ENCODE measurements at regions not wholly inside any gene's neighbourhood (a gene's known extent, or its start where the extent isn't known, plus 50 kb on each side); places are given as distances from the start of the nearest gene placed in this dataset.
A peak's percentile ranks its signal among the peaks of the same experiment; 100 is the strongest.

- DNase-seq (ENCODE audit: low read depth, low spot score), result peak; percentile 85
Observed at GRCh38 chr15:58269455-58270414, 131.6 kb downstream of the AQP9 start.

GRCh38 chr15:58271410-58271809 lies 133.2 kb downstream of the AQP9 start:
- DNase-seq (ENCODE audit: low read depth, low spot score), result no peak

GRCh38 chr15:58273104-58273503 lies 134.9 kb downstream of the AQP9 start:
- DNase-seq (ENCODE audit: low read depth, low spot score), result no peak

GRCh38 chr15:58274885-58275284 lies 136.7 kb downstream of the AQP9 start:
- no peak for DNase-seq (ENCODE audit: low read depth, low spot score)

- no peak for DNase-seq (ENCODE audit: low read depth, low spot score)
Observed at GRCh38 chr15:58275785-58276184, 137.6 kb downstream of the AQP9 start.

GRCh38 chr15:58276924-58277323 lies 138.7 kb downstream of the AQP9 start:
- DNase-seq (ENCODE audit: low read depth, low spot score), result no peak

- no peak for DNase-seq (ENCODE audit: low read depth, low spot score)
Observed at GRCh38 chr15:58277333-58277732, 139.2 kb downstream of the AQP9 start.

GRCh38 chr15:58279106-58279505 lies 140.9 kb downstream of the AQP9 start:
- DNase-seq (ENCODE audit: low read depth, low spot score), result no peak

GRCh38 chr15:58279654-58280053 lies 141.5 kb downstream of the AQP9 start:
- DNase-seq (ENCODE audit: low read depth, low spot score), result no peak

- peak; percentile 60 for DNase-seq (ENCODE audit: low read depth, low spot score)
Observed at GRCh38 chr15:58282060-58282708, 144.0 kb downstream of the AQP9 start.

- no peak for DNase-seq (ENCODE audit: low read depth, low spot score)
Observed at GRCh38 chr15:58283302-58283701, 145.1 kb downstream of the AQP9 start.

GRCh38 chr15:58284293-58284692 lies 146.1 kb downstream of the AQP9 start:
- DNase-seq (ENCODE audit: low read depth, low spot score), result no peak

- no peak for DNase-seq (ENCODE audit: low read depth, low spot score)
Observed at GRCh38 chr15:58285212-58285920, 146.4 kb upstream of the LIPC start.

- no peak for DNase-seq (ENCODE audit: low read depth, low spot score)
Observed at GRCh38 chr15:58285921-58286278, 145.9 kb upstream of the LIPC start.

GRCh38 chr15:58286523-58286922 lies 145.3 kb upstream of the LIPC start:
- DNase-seq (ENCODE audit: low read depth, low spot score), result no peak

- DNase-seq (ENCODE audit: low read depth, low spot score), result no peak
Observed at GRCh38 chr15:58287891-58288290, 143.9 kb upstream of the LIPC start.

- no peak for DNase-seq (ENCODE audit: low read depth, low spot score)
Observed at GRCh38 chr15:58288592-58288991, 143.2 kb upstream of the LIPC start.

GRCh38 chr15:58291848-58292247 lies 139.9 kb upstream of the LIPC start:
- DNase-seq (ENCODE audit: low read depth, low spot score), result no peak

- DNase-seq (ENCODE audit: low read depth, low spot score), result no peak
Observed at GRCh38 chr15:58292751-58293175, 139.0 kb upstream of the LIPC start.

- DNase-seq (ENCODE audit: low read depth, low spot score), result no peak
Observed at GRCh38 chr15:58293622-58294550, 137.9 kb upstream of the LIPC start.

GRCh38 chr15:58294681-58295254 lies 137.0 kb upstream of the LIPC start:
- DNase-seq (ENCODE audit: low read depth, low spot score), result no peak
